NCI-H2029 treated with DMSO at 0.1 percent for 48 hours (cell line): ENCODE measurements at regions not wholly inside any gene's neighbourhood (a gene's known extent, or its start where the extent isn't known, plus 50 kb on each side); places are given as distances from the start of the nearest gene placed in this dataset.

Experiments
- DNase-seq: peaks from one replicate; lab custom pipeline; 2025; lab: John Stamatoyannopoulos, UW

DNA sequence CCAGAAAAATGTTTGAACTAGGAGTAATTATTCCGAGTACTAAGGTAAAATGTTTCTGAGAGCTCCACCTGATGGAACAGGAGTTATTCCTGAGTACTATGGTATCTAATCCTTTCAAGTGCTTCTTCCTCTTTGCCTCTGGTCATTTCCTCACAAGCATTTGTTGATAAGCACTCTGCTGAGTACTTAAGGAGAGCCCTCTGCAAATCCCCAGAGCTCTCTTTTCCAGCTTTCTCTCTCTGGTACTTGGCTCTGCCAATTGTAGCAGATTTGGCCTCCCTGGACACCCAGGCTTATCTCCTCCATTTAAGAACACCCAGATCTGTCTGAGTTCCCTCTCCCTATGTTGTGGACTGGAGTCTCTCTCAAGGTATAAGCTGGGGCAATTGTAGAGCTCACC is 457.0 kb downstream of the MN1 start:
- peak; percentile 62 for DNase-seq

DNA sequence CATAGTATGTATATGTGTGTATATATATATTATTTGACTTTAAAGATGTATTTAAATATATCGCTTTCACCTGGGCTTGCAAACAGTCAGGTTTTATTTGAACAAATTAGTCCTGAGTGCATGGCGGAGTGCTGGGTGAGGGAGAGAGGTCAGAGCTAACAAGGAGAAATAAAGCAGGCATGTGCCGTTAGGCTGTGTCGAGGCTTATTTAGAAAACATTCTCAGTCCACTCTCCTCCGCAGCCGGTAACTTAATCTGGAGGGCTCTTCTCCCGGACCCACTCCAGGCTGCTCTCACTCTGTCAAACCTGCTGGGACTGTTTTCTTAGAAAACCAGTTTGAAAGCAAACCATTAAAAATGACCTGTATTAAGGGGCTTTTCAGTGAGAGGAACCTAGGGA is 455.9 kb downstream of the MN1 start:
- peak; percentile 40 for DNase-seq

DNA sequence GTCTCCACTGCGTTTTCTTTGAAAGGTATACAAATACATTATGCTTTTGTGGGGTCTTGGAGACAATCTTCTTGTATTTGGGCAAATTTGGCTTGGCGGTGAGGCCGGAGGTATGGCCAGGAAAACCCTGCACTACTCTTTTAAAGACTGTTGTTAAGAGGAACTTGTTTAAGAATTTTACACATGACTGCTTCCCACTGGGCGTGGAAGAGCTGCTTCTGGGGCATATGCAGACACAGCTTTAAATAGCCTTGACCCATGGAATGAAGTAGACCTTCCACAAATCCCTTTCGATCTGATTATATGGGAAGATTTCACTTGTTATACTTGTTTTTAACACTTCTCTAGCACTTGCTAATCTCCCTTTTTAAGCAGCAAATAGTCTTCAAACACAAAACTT is 453.6 kb downstream of the MN1 start:
- DNase-seq, result no peak

- no peak for DNase-seq
Measured at GRCh38 chr22:27348634-27349033, 452.9 kb downstream of the MN1 start.

GRCh38 chr22:27349456-27349855 is 452.1 kb downstream of the MN1 start:
- no peak for DNase-seq

DNA sequence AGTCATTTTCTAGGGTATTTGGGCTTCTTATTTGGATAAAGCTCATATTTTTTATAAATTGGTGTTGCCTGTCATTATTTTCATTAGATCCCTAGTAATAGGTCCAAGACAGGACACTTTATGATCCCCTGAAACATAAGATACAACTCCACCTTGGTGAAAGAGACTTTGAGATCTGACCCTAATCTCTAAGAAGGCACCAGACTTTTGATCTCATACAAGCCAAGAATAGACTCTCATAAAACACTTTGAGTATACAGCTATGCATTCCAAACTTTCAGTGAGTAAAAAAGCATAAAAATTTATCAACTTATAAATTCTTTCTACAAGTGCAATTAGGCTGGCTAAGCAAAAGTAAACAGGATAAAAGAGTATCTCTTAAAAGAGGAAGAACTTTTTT is 451.2 kb downstream of the MN1 start:
- DNase-seq, result no peak

DNA sequence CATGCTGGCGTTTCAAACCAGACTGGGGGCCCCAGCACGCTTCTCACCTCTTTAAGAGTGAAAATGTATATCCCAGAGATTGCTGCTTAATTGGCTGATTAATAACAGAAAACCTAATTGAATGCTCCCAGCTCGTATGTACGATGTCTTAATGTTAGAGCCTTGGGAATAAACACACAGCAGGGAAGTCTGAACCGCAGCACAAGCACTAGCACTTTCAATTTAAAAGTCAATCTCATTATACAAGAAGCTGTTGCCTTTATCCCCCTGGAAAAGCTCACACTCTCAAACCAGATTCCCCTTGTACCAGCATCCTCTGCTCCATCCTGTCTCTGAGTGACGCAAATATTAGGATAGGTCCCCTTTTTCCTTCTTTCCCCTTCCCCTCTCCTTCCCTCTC is 449.1 kb downstream of the MN1 start:
- no peak for DNase-seq

GRCh38 chr22:27358096-27358870 is 443.3 kb downstream of the MN1 start:
- DNase-seq, result no peak

DNA sequence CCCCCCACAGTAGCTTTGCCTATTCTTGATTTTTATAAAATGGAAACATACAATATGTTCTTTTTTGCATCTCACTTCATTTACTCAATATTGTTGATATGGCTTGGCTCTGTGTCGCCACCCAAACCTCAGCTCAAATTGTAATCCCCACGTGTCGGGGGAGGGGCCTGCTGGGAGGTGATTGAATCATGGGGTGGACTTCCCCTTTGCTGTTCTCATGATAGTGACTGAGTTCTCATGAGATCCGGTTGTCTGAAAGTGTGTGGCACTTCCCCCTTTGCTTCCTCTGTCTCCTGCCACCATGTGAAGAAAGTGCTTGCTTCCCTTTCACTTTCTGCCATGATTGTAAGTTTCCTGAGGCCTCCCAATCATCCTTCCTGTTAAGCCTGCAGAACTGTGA is 431.3 kb downstream of the MN1 start:
- DNase-seq, result no peak

DNA sequence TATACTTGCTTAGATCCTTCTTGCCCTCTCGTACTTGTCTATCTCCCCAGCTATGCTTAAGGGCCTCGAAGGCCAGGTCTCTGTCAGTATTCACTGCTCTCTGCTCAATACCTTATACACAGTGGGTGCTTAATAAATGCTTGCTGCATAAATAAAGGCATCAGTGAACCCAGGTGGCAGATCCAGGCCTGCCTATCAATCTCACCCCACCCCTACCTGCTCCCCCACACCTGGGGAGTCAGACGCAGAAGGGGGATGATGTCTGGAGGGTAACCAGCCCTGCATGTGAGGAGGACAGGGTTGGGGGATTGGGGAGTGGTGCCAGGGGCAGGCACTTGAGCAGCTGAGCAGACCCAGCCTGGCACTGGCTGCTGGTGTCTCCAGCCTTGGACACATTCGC is 430.6 kb downstream of the MN1 start:
- no peak for DNase-seq

DNA sequence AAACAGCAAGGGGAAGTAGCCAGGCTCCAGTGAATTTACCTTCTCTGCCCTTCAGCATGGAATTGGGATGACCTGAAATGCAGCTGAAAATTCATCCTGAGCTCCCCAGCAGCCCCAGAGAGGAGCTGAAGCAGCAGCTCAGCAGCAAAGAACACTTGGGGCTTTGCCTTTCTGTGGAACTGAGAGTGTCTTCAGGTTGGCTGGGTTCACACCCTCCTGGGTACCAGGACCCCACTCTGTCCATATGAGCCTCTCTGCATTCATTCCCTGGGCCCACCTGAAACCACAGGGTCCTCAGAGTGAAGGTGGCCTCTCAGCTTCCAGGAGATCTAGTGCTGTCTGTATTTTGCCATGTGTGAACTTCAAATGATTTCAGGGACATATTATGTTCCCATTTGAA is 429.2 kb downstream of the MN1 start:
- no peak for DNase-seq

GRCh38 chr22:27372969-27373670 is 428.4 kb downstream of the MN1 start:
- DNase-seq, result peak; percentile 66

- DNase-seq, result peak; percentile 86
Measured at GRCh38 chr22:27377501-27378295, 423.9 kb downstream of the MN1 start.

- no peak for DNase-seq
Measured at GRCh38 chr22:27378311-27378800, 423.2 kb downstream of the MN1 start.

DNA sequence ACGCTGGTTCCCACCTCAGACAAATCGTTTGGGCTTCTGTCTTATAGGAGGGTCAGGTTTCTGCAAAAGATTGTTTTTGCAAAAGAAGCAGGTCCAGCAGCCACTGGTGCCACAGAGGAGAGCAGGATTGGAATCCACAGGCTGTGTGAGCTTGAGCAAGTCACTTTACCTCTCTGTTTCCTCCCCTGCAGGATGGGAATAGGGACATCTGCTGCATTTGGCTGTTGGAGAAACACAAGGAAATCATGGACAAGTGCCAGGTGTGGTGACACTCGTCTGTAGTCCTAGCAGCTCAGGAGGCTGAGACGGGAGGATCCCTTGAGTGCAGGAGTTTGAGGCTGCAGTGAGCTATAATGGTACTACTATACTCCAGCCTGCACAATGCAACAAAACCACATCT is 422.6 kb downstream of the MN1 start:
- no peak for DNase-seq

- no peak for DNase-seq
Measured at GRCh38 chr22:27380855-27381254, 420.7 kb downstream of the MN1 start.

DNA sequence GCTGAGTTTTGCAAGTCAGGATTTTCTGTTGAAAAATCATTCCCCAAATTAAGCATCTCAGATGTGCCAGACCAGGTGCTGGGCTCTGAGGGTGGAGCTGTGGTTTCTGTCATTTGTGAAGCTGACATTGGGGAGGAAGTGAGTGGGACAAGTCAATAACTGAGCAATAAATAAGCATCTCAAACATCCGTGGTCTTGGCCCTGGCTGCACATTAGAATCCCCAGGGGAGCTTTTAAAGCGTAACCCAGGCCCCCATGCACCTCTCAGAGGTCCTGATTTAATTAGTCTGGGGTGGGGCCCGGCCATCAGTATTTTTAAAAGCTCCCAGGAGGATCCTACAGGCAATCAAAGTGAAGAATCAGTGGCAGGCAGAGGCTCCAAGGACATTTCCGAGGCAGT is 420.0 kb downstream of the MN1 start:
- DNase-seq, result no peak

DNA sequence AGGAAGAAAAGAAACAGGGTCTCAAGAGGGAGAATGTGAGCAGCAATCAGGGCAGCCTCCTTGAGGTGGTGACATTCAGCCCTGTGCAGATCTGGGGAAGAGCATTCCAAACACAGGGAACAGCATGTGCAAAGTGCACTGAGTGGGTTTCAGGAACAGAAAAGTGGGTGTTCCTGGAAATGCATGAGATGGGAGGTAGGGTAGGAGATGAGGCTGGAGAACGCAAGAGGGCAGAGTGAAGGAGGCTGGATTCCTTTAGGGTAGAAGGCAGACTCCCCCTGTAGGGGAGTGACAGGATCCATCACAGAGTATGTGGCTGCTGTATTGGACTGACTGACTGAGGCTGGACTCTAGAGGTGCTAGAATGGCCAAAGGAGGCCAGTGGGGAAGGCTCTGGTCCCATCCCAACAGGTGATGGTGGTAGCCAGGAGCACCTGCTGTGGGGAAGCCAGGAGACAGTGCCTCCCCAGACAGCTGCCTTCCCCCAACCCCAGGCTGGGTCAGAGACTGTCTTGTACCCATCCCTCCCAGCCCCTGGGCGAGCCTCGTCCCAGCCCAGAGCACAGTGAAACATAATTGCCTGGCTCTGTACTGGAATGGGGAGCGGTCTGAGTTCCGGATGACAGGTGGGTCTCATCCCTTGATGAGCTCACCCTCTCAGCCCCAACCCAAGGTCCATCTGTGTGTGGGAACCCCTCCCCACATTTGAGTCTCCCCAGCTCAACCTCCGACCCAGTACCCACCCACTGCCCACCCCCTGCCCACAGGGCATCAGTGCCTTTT is 419.4 kb downstream of the MN1 start:
- no peak for DNase-seq

DNA sequence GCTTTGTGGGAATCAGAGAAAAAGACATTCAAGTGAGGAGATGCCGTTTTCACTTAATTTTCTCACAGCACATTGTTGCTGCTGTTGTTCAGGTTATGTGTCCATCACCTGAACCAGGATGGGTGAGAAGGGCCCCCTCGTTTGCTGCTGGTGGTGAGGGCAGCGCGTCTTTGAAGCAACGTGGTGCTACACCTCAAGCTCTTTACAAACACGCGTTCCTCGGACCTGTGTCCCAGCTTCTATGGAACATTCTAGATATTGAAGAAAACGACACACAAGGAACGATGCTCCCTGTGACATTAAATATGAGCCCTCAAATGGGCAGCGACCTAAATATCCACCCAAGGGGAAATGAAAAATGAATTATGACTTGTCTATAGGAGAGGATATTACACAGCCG is 418.6 kb downstream of the MN1 start:
- DNase-seq, result no peak

- DNase-seq, result no peak
Measured at GRCh38 chr22:27383896-27384295, 417.7 kb downstream of the MN1 start.

GRCh38 chr22:27385261-27385998 is 416.1 kb downstream of the MN1 start:
- DNase-seq, result no peak
